T-cell (primary cell): ENCODE measurements at regions not wholly inside any gene's neighbourhood (a gene's known extent, or its start where the extent isn't known, plus 50 kb on each side); places are given as distances from the start of the nearest gene placed in this dataset.

Experiments
- ATAC-seq, 4 experiments: fragments of 200-7000 bp in 3 of 4; fragments of 150-1000 bp in 1 of 4; cut with Tn5 transposase; replicated peaks in 1 of 4; 1 replicate in 3 of 4; 2 replicates in 1 of 4; pipeline ENCODE4 v1.10.0; 2021; ENCODE audit warnings: moderate library complexity in 3 of 4, mild to moderate bottlenecking in 2 of 4, moderate number of reproducible peaks in 1 of 4
- CTCF ChIA-PET, 2 donors: fragments of 300-600 bp; sonication (Branson Sonifier 250); formaldehyde crosslinking; loops; one replicate each; lab custom pipeline; 2022; ENCODE audit warnings: antibody characterized with exemption in 2 of 2; lab: Charles Lee
- POLR2A ChIA-PET, 2 donors: fragments of 300-600 bp; sonication (Branson Sonifier 250); formaldehyde crosslinking; loops; one replicate each; lab custom pipeline; 2022; ENCODE audit warnings: antibody characterized with exemption in 2 of 2; lab: Charles Lee
- DNase-seq, 35 experiments: peaks; one replicate each; pipeline versions ENCODE4 v3.0.0 to v3.0.0-alpha.2; 2013 to 2023
- H3K27ac ChIP-seq: one replicate; pipeline ENCODE4 v1.5.1; 2013; ENCODE audit warnings: low read length
- H3K27me3 ChIP-seq, 2 experiments: replicated peaks in 1 of 2; 1 replicate in 1 of 2; 2 replicates in 1 of 2; pipeline versions ENCODE4 v1.6.1 to v1.7.0; 2013; ENCODE audit warnings: low read length in 1 of 2, mixed read lengths in 1 of 2; ENCODE audit not compliant: control insufficient read depth in 2 of 2, insufficient read depth in 2 of 2; ENCODE audit errors: extremely low read depth in 1 of 2
- H3K36me3 ChIP-seq, 2 donors: 1 replicate in 1 of 2; 2 replicates in 1 of 2; pipeline versions ENCODE4 v1.6.1 to v1.7.0; 2013; ENCODE audit warnings: low read length in 1 of 2; ENCODE audit not compliant: control insufficient read depth in 2 of 2, insufficient read depth in 1 of 2; ENCODE audit errors: extremely low read depth in 1 of 2
- H3K4me1 ChIP-seq, 2 experiments: 1 replicate in 1 of 2; 2 replicates in 1 of 2; pipeline versions ENCODE4 v1.6.1 to v1.7.0; 2013; ENCODE audit warnings: low read length in 2 of 2, mixed read lengths in 1 of 2; ENCODE audit not compliant: insufficient read depth in 2 of 2, control insufficient read depth in 1 of 2; ENCODE audit errors: extremely low read depth in 1 of 2
- H3K4me3 ChIP-seq, 2 donors: 1 replicate in 1 of 2; 2 replicates in 1 of 2; pipeline versions ENCODE4 v1.5.1 to v1.7.0; 2013; ENCODE audit warnings: mild to moderate bottlenecking in 2 of 2, low read length in 1 of 2, moderate library complexity in 1 of 2; ENCODE audit not compliant: control insufficient read depth in 1 of 2; ENCODE audit errors: extremely low read depth in 1 of 2
- H3K9me3 ChIP-seq: 2 replicates; pipeline ENCODE4 v1.7.0; 2013
- H3K27ac Mint-ChIP-seq, 2 donors: one replicate each; pipeline ENCODE4 v1.8.0; 2020 to 2021; ENCODE audit warnings: mild to moderate bottlenecking in 2 of 2, mixed read lengths in 2 of 2
- H3K27me3 Mint-ChIP-seq, 2 donors: one replicate each; pipeline ENCODE4 v1.8.0; 2021 to 2022; ENCODE audit warnings: mixed read lengths in 2 of 2
- H3K36me3 Mint-ChIP-seq: one replicate; pipeline ENCODE4 v1.8.0; 2021; ENCODE audit warnings: mixed read lengths
- H3K4me1 Mint-ChIP-seq, 3 donors: one replicate each; pipeline ENCODE4 v1.8.0; 2020 to 2022; ENCODE audit warnings: mixed read lengths in 3 of 3, mild to moderate bottlenecking in 1 of 3
- H3K4me3 Mint-ChIP-seq, 3 donors: one replicate each; pipeline ENCODE4 v1.8.0; 2020 to 2022; ENCODE audit warnings: mild to moderate bottlenecking in 3 of 3, mixed read lengths in 3 of 3, moderate library complexity in 3 of 3
- H3K9me3 Mint-ChIP-seq, 3 donors: one replicate each; pipeline ENCODE4 v1.8.0; 2020 to 2022; ENCODE audit warnings: mixed read lengths in 3 of 3
- WGBS: methylation state at CpG from one replicate; pipeline ENCODE4 v1.1.5; 2013; ENCODE audit warnings: missing lambda C conversion rate; ENCODE audit not compliant: insufficient coverage; 5-methylcytosine and 5-hydroxymethylcytosine counted together

DNA sequence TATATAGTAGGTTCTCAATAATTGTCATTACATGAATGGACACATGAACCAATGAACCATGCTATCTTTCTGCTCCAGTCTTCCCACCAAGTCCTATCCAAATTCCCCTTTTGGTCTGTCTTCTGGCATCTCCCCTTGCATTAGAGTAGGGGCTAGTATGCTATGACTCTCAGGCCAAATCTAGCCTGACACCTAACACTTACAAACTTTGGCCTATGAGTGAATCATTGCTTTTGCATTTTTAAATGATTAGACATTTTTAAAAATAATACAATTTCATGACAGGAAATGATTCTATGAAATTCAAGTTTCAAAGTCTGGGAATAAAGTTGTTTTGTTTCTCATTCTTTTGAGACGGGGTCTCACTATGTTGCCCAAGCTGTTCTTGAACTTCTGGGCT lies 102.5 kb upstream of the MAF start:
- H3K4me1 Mint-ChIP-seq = peaks cover 0 to 3% (median under 1%) of the 10 kb centered on the region in 3 donors
- Histone ChIP-seq H3K4me3 (no peak overlapping the region), H3K9me3 (no peaks in the 10 kb centered on the region), H3K36me3 (no peaks in the 10 kb centered on the region), H3K4me1 (no peaks in the 10 kb centered on the region), H3K27me3 (peaks cover 0 to 4% of the 10 kb centered on the region in 2 experiments), H3K27ac (no peak overlapping the region)
- ChIA-PET CTCF (no interaction called here), POLR2A (no interaction called here)
- no peak for DNase-seq
- no peaks in the 10 kb centered on the region for H3K9me3 Mint-ChIP-seq
- no peak overlapping the region for H3K27ac Mint-ChIP-seq
- no peak for ATAC-seq
- H3K36me3 Mint-ChIP-seq = no peaks in the 10 kb centered on the region
- no peak overlapping the region for H3K4me3 Mint-ChIP-seq
- no CpG with 5 or more reads among the region's 1 CpG for WGBS
- no peaks in the 10 kb centered on the region for H3K27me3 Mint-ChIP-seq

- ATAC-seq (no peak), DNase-seq (no peak)
- WGBS = 87% methylated on average over 5 of the region's 5 CpGs
- CTCF ChIA-PET = no interaction called here
- H3K4me1 ChIP-seq = no peaks in the 10 kb centered on the region
- no peak overlapping the region for H3K4me3 Mint-ChIP-seq
- no peak overlapping the region for H3K27ac ChIP-seq
- no peak overlapping the region for H3K27ac Mint-ChIP-seq
- H3K27me3 ChIP-seq = peaks cover 0 to 2% of the 10 kb centered on the region in 2 experiments
- H3K9me3 ChIP-seq = peaks cover 1% of the 10 kb centered on the region
- POLR2A ChIA-PET = no interaction called here
- H3K4me1 Mint-ChIP-seq = peaks cover 0 to 6% (median 4%) of the 10 kb centered on the region in 3 donors
- no peaks in the 10 kb centered on the region for H3K27me3 Mint-ChIP-seq
- no peak overlapping the region for H3K4me3 ChIP-seq
- peaks cover 4 to 11% (median 6%) of the 10 kb centered on the region in 3 donors for H3K9me3 Mint-ChIP-seq
- H3K36me3 Mint-ChIP-seq = no peaks in the 10 kb centered on the region
- no peaks in the 10 kb centered on the region for H3K36me3 ChIP-seq
Observed at GRCh38 chr16:79698341-79698753, 97.8 kb upstream of the MAF start.

- Mint-ChIP-seq H3K4me3 (no peak overlapping the region), H3K4me1 (peaks cover 0 to 6% (median 4%) of the 10 kb centered on the region in 3 donors), H3K27ac (peak overlapping the region in 1 of 2 donors; percentile 60), H3K36me3 (no peaks in the 10 kb centered on the region), H3K9me3 (peaks cover 4 to 14% (median 10%) of the 10 kb centered on the region in 3 donors), H3K27me3 (no peaks in the 10 kb centered on the region)
- ChIA-PET CTCF (no interaction called here), POLR2A (interaction anchor here in 1 of 2 donors (0.7 kb wide), 1 partner anchor 475 kb away, joined by 4 read pairs; no protein-coding TSS in a partner anchor)
- H3K4me1 ChIP-seq = no peaks in the 10 kb centered on the region
- H3K27me3 ChIP-seq = peaks cover 0 to 2% of the 10 kb centered on the region in 2 experiments
- H3K4me3 ChIP-seq = no peak overlapping the region
- no peaks in the 10 kb centered on the region for H3K36me3 ChIP-seq
- DNase-seq = no peak
- no peak for ATAC-seq
- H3K27ac ChIP-seq = no peak overlapping the region
- H3K9me3 ChIP-seq = peaks cover 3% of the 10 kb centered on the region
Observed at GRCh38 chr16:79697562-79698112, 97.1 kb upstream of the MAF start.

- peaks cover 0 to 14% (median 10%) of the 10 kb centered on the region in 3 donors for H3K9me3 Mint-ChIP-seq
- H3K27ac Mint-ChIP-seq = no peak overlapping the region
- no peak for ATAC-seq
- Histone ChIP-seq H3K4me3 (no peak overlapping the region), H3K27ac (no peak overlapping the region), H3K27me3 (peaks cover 0 to 2% of the 10 kb centered on the region in 2 experiments), H3K36me3 (no peaks in the 10 kb centered on the region), H3K4me1 (no peaks in the 10 kb centered on the region), H3K9me3 (peaks cover 3% of the 10 kb centered on the region)
- no peaks in the 10 kb centered on the region for H3K4me1 Mint-ChIP-seq
- peaks cover 5 to 8% of the 10 kb centered on the region in 2 donors for H3K27me3 Mint-ChIP-seq
- no peak for DNase-seq
- 86% methylated on average over 3 of the region's 5 CpGs for WGBS
- ChIA-PET POLR2A (no interaction called here), CTCF (no interaction called here)
- no peaks in the 10 kb centered on the region for H3K36me3 Mint-ChIP-seq
- H3K4me3 Mint-ChIP-seq = no peak overlapping the region
Observed at GRCh38 chr16:79691007-79691406, 90.5 kb upstream of the MAF start.

GRCh38 chr16:79690159-79690558 lies 89.6 kb upstream of the MAF start:
- H3K9me3 ChIP-seq = peaks cover 3% of the 10 kb centered on the region
- no peak overlapping the region for H3K27ac ChIP-seq
- Mint-ChIP-seq H3K4me1 (no peaks in the 10 kb centered on the region), H3K27me3 (peaks cover 5 to 14% of the 10 kb centered on the region in 2 donors), H3K4me3 (no peak overlapping the region), H3K36me3 (no peaks in the 10 kb centered on the region), H3K27ac (no peak overlapping the region), H3K9me3 (peaks cover 0 to 14% (median 10%) of the 10 kb centered on the region in 3 donors)
- no peak for DNase-seq
- no peaks in the 10 kb centered on the region for H3K4me1 ChIP-seq
- H3K36me3 ChIP-seq = no peaks in the 10 kb centered on the region
- 90% methylated on average over 2 of the region's 4 CpGs for WGBS
- no peak for ATAC-seq
- ChIA-PET POLR2A (no interaction called here), CTCF (no interaction called here)
- no peak overlapping the region for H3K4me3 ChIP-seq
- H3K27me3 ChIP-seq = peaks cover 0 to 2% of the 10 kb centered on the region in 2 experiments

DNA sequence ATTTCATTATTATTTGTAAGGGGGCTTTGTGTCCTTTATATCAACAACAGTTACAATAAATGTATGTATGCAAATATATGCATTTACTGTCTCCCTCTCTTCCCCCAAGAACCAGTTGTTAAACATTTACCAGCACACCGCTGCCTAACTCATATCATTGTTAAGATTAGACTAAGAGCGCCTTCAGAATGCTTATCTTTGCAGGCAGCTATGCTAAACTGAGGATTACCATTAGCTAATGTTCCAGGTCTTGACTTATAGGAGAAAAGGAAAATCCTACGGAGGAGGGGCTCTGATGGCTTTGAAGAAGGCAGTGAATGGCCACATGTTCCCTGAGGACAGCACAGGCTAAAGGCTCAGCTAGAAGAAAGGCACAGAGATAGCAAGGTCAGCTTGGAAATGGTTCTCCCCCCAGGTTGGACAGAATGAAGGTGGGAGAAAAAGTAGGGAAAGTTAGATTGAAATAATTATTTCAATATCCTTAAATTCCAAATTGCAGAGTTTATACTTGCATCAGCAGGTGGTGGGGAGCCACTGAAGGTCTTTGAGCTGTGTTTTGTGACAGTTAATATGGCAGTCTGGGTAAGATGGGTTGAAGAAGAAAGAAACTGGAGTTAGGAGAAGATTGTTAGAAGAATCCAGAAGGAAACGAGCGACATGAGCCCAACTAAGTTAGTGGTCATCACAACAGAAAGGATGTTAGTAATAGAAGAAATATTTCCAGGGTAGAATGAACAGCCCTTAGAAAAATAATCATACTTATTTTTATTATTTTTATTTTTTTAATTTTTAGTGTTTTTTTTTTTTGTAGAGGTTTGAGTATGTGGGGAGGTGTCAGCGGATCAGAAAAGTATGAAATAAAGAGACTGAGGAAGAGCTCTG lies 87.0 kb upstream of the MAF start:
- no peaks in the 10 kb centered on the region for H3K36me3 Mint-ChIP-seq
- H3K4me3 Mint-ChIP-seq = no peak overlapping the region
- H3K9me3 Mint-ChIP-seq = no peaks in the 10 kb centered on the region
- H3K4me1 Mint-ChIP-seq = no peaks in the 10 kb centered on the region
- Histone ChIP-seq H3K27ac (no peak overlapping the region), H3K36me3 (no peaks in the 10 kb centered on the region), H3K27me3 (peaks cover 0 to 6% of the 10 kb centered on the region in 2 experiments), H3K4me3 (no peak overlapping the region), H3K9me3 (no peaks in the 10 kb centered on the region), H3K4me1 (no peaks in the 10 kb centered on the region)
- CTCF ChIA-PET = interaction anchor here in 1 of 2 donors (0.7 kb wide), 2 partner anchors 73 to 316 kb away, joined by 3 read pairs; no protein-coding TSS in a partner anchor
- POLR2A ChIA-PET = no interaction called here
- 85% methylated on average over 1 of the region's 6 CpGs for WGBS
- ATAC-seq (no peak), DNase-seq (no peak)
- peaks cover 10 to 14% of the 10 kb centered on the region in 2 donors for H3K27me3 Mint-ChIP-seq
- H3K27ac Mint-ChIP-seq = no peak overlapping the region
